GM13976 (cell line): ENCODE measurements at regions not wholly inside any gene's neighbourhood (a gene's known extent, or its start where the extent isn't known, plus 50 kb on each side); places are given as distances from the start of the nearest gene placed in this dataset.

ENCODE experiments used
- DNase-seq: peaks from one replicate; pipeline ENCODE4 v3.0.0; 2012; ENCODE audit warnings: low spot score
- CTCF ChIP-seq: IDR thresholded peaks from 2 replicates; pipeline ENCODE4 v1.5.1; 2012; ENCODE audit warnings: borderline replicate concordance, mild to moderate bottlenecking; ENCODE audit not compliant: insufficient read depth; ENCODE audit errors: extremely low read depth, missing control alignments, control extremely low read depth
- in situ Hi-C: fragments of 300-500 bp; cut with MboI; formaldehyde crosslinking; loops from one replicate; pipeline ENCODE4 v1.12.0; 2022; ENCODE audit warnings: low sequenced_read_pairs, mixed read lengths, inconsistent platforms; ENCODE audit not compliant: unreplicated experiment

GRCh38 chr6:102405860-102406259 lies 1012.4 kb downstream of the GRIK2 start:
- in situ Hi-C loops = no loop called here
- DNase-seq = no peak
- no peak for TF ChIP-seq CTCF

GRCh38 chr6:102402635-102403329 lies 1009.3 kb downstream of the GRIK2 start:
- TF ChIP-seq CTCF = no peak
- DNase-seq = no peak
- in situ Hi-C loops = no loop called here

- TF ChIP-seq CTCF = no peak
- in situ Hi-C loops = no loop called here
- no peak for DNase-seq
Observed at GRCh38 chr6:102398788-102399390, 1005.4 kb downstream of the GRIK2 start.

GRCh38 chr6:102390541-102390940 lies 997.0 kb downstream of the GRIK2 start:
- in situ Hi-C loops = no loop called here
- no peak for TF ChIP-seq CTCF
- DNase-seq = no peak

- in situ Hi-C loops = no loop called here
- DNase-seq = no peak
- TF ChIP-seq CTCF = no peak
Observed at GRCh38 chr6:102389994-102390393, 996.5 kb downstream of the GRIK2 start.

- DNase-seq = no peak
- in situ Hi-C loops = no loop called here
- TF ChIP-seq CTCF = no peak
Observed at GRCh38 chr6:102387326-102388033, 994.0 kb downstream of the GRIK2 start.
